ENCODE measurements at regions not wholly inside any gene's neighbourhood (a gene's known extent, or its start where the extent isn't known, plus 50 kb on each side); places are given as distances from the start of the nearest gene placed in this dataset.
"Not testable (repeated sequence)": the region's sequence is repeated elsewhere in the genome, so short reads cannot be mapped to it uniquely, and the experiment has no call there.

DNA sequence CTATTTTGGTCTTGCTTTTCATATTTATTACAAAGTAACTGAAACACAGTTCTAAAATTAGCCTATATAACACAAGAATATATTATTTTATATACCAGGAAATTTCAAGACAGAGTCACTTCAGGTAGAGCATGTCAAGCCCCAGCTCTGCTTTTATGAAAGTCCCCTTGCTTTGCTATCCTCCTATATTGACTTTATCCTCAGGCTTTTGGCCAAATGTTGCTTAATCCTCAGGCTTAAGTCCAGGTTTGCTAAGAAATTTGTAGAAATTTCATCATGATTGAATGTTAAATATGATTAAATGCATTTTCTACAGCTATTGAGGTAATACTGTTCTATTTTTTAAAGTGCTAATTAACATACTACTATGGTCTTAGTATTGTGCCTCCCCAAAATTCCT is 227.6 kb downstream of the FZD1 start:
- in situ Hi-C loops (cut with MboI; ENCODE audit: low pct_unique_long_range_greater_than_20kb, low sequenced_read_pairs, unreplicated experiment): no loop called here
- DNase-seq (ENCODE audit: low spot score): no peak
- TF ChIP-seq CTCF (IDR thresholded peaks at IDR 0.05; ENCODE audit: extremely low read depth, insufficient read depth, missing control alignments): no peak

DNA sequence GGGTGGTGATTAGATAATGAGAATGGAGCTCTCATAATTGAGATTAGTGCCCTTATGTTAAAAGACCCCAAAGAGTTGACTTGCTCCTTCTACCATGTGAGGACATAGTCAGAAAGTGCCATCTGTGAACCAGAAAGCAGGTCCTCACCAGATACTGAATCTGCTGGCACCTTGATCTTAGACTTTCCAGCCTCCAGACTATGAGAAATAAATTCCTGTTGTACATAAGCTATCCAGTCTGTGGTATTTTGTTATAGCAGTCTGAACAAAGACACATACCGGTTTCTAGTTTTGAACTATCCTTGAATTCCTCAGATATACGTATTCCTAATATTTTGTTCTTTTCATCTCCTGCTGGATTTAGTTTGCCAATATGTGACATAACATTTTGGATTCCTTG is 228.1 kb downstream of the FZD1 start:
- in situ Hi-C loops (cut with MboI; ENCODE audit: low pct_unique_long_range_greater_than_20kb, low sequenced_read_pairs, unreplicated experiment): no loop called here
- no peak for DNase-seq (ENCODE audit: low spot score)

GRCh38 chr7:91492773-91493172 is 228.5 kb downstream of the FZD1 start:
- in situ Hi-C loops (cut with MboI; ENCODE audit: low pct_unique_long_range_greater_than_20kb, low sequenced_read_pairs, unreplicated experiment): no loop called here
- no peak for DNase-seq (ENCODE audit: low spot score)
- no peak for TF ChIP-seq CTCF (IDR thresholded peaks at IDR 0.05; ENCODE audit: extremely low read depth, insufficient read depth, missing control alignments)

More for the DNA sequence above, 228.1 kb downstream of the FZD1 start:
- no peak for TF ChIP-seq CTCF (IDR thresholded peaks at IDR 0.05; ENCODE audit: extremely low read depth, insufficient read depth, missing control alignments)

DNA sequence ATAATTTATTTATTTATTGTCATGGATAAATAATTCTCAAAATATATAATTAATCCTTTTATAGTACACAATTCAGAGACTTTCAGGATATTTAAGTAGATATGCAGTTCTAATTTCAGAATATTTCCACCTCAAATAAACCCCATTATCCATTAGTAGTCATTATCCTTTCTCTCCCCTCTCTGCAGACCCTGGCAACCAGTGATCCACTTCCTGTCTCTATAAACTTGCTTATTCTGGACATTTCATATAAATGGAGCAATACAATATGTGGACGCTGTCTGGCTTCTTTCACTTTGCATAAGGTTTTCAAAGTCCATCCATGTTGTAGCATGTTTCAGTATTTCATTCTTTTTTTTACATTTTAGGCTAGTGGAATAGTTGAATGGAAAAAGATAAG is 230.2 kb downstream of the FZD1 start:
- in situ Hi-C loops (cut with MboI; ENCODE audit: low pct_unique_long_range_greater_than_20kb, low sequenced_read_pairs, unreplicated experiment): no loop called here
- no peak for TF ChIP-seq CTCF (IDR thresholded peaks at IDR 0.05; ENCODE audit: extremely low read depth, insufficient read depth, missing control alignments)

GRCh38 chr7:91496251-91496820 is 232.1 kb downstream of the FZD1 start:
- in situ Hi-C loops (cut with MboI; ENCODE audit: low pct_unique_long_range_greater_than_20kb, low sequenced_read_pairs, unreplicated experiment): no loop called here
- TF ChIP-seq CTCF (IDR thresholded peaks at IDR 0.05; ENCODE audit: extremely low read depth, insufficient read depth, missing control alignments): no peak
- DNase-seq (ENCODE audit: low spot score): no peak

More for the DNA sequence above, 230.2 kb downstream of the FZD1 start:
- no peak for DNase-seq (ENCODE audit: low spot score)

- in situ Hi-C loops (cut with MboI; ENCODE audit: low pct_unique_long_range_greater_than_20kb, low sequenced_read_pairs, unreplicated experiment); DNase-seq (ENCODE audit: low spot score): not testable (repeated sequence)
These were observed 233.0 kb downstream of the FZD1 start for GRCh38 chr7:91497277-91497676.

DNA sequence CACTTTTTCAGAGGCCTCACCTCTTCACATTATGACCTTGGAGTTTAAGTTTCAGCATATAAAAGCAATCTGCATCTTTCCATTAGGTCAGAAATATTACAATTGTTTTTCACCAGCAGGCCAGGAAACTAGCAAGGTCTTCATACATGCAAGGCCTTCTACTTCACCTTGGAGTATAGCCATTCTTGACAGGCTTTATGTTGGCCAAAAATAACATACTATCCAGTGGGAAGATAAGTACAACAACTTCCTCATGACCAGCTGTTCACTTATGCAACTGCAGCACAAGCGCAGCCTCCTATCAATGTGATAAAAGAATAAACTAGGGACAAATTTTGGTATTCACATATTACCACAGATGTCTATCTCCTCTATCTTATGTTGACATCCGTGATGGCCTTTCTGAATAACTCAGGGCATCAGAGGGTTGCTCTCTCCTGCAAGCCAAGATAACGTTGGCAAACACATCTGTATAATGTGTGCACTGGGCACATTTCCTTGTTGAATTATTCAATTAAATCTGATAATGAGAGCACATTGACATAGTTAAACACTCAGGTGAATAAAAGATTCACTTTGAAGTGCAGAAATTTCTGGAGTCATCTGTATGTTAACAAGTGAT is 239.8 kb downstream of the FZD1 start:
- DNase-seq (ENCODE audit: low spot score): no peak
- in situ Hi-C loops (cut with MboI; ENCODE audit: low pct_unique_long_range_greater_than_20kb, low sequenced_read_pairs, unreplicated experiment): no loop called here
- no peak for TF ChIP-seq CTCF (IDR thresholded peaks at IDR 0.05; ENCODE audit: extremely low read depth, insufficient read depth, missing control alignments)
